ENCODE measurements at regions not wholly inside any gene's neighbourhood (a gene's known extent, or its start where the extent isn't known, plus 50 kb on each side); places are given as distances from the start of the nearest gene placed in this dataset.

DNA sequence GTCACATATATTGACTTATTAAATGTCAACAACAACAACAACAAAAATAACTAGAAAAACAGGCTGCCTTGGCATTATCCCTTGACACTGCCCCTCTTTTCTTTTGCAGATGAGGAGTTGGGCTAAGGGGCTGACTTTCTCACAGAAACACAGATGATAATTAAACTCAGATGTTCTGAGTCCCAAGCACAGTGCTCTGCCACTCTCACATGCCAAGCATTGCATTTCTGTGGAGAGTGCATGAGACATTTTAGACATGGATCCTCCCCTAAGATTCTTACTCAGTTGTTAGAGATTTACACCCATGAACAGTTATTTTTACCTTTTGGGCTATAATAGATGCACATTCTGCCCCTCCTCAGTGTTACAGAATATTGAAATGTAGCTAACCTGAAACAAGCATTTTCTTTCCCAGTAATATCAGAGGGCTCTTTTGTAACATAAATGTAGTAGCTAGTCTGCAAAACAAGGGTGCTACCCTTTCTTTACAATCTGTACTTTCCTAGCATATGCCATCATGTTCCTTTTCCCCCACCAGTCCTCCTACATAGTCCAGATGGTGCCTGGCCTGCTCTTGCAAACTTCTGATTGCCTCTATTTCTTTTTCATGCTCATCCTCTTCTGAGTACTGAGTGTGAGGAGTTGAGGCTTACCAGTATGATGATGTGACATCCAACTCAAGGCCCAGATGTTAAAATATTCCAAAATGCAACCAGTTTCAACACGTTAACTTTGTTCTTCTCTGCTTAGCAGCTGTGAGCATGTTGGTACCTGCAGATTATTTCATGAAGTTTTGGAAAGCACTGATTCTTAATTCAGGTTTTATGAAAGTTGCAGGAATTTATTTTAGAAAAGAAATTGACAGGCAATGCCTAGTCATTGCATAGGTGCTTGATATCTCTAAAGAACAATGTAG, 125.0 kb upstream of the ATP2B1 start:
- TF ChIP-seq CTCF (IDR thresholded peaks at IDR 0.05; ENCODE audit: insufficient read depth, missing control alignments): no peak
- FAIRE-seq (no peak), DNase-seq (ENCODE audit: insufficient read length, low spot score) (no peak)

GRCh38 chr12:89832336-89832735, 123.7 kb upstream of the ATP2B1 start:
- no peak for TF ChIP-seq CTCF (IDR thresholded peaks at IDR 0.05; ENCODE audit: insufficient read depth, missing control alignments)
- DNase-seq (ENCODE audit: insufficient read length, low spot score) (no peak), FAIRE-seq (peak; percentile 32)

DNA sequence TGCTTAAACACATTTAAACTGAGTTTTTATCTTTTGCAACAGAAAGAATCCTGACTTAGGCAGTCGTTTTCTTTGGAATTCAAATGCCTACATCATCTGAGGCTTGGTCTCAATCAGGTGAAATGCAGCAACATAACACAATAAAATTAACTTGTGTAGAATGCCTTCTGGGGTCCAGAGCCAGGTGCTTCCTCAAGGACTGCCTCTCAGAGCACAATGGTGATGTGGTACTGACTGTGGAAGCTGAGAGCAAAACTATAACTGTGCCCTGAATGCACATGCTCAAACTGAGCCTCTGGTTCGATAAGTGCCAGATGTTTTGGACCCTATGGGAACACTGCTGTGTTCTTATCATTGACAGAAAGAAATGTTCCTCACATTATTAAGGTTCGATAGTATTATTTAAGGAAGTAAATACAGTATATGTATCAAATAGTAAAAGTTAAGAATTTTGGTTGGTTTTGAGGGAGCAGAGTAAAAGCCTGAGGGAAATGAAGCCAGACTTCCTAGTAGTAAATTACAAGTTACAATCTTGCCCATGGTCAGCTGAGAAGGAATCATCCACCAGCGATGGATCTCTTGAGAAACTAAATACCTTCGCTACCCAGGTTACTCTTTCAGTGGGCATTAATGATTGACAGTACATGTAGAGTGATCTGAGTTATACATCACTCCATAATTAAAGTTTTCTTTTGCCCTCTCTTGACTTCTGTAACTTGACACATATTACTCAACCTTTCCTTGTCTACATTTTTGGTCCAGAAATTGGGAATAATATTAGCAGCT, 122.9 kb upstream of the ATP2B1 start:
- TF ChIP-seq CTCF (IDR thresholded peaks at IDR 0.05; ENCODE audit: insufficient read depth, missing control alignments): no peak
- FAIRE-seq (no peak), DNase-seq (ENCODE audit: insufficient read length, low spot score) (no peak)

GRCh38 chr12:89829434-89829975, 120.9 kb upstream of the ATP2B1 start:
- DNase-seq (ENCODE audit: insufficient read length, low spot score) (no peak), FAIRE-seq (no peak)
- TF ChIP-seq CTCF (IDR thresholded peaks at IDR 0.05; ENCODE audit: insufficient read depth, missing control alignments): no peak

GRCh38 chr12:89828575-89828974, 119.9 kb upstream of the ATP2B1 start:
- no peak for DNase-seq (ENCODE audit: insufficient read length, low spot score)
- FAIRE-seq: no peak
- TF ChIP-seq CTCF (IDR thresholded peaks at IDR 0.05; ENCODE audit: insufficient read depth, missing control alignments): no peak

DNA sequence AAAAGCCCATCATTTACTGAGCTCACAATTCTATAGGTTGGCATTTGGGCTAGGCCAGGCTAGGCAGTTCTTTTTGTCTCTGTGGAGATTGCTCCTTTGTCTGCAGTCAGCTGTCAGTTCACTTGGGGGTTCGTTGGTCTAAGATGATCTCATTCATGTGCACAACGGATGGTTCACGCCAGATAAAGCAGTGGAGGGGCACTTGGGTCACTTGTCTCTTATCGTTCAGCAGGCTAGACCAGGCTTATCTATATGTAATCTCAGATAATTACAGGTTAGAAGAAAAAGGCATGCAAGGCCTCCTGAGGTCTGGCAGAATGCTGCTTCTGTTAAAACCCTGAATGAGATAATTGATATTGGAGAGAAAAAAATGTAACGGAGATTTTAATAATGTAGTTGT, 119.0 kb upstream of the ATP2B1 start:
- no peak for DNase-seq (ENCODE audit: insufficient read length, low spot score)
- TF ChIP-seq CTCF (IDR thresholded peaks at IDR 0.05; ENCODE audit: insufficient read depth, missing control alignments): no peak
- no peak for FAIRE-seq

Measured in D721Med (cell line).